Endothelial cell of umbilical vein (primary cell): ENCODE measurements at regions not wholly inside any gene's neighbourhood (a gene's known extent, or its start where the extent isn't known, plus 50 kb on each side); places are given as distances from the start of the nearest gene placed in this dataset.
"Not testable (repeated sequence)": the region's sequence is repeated elsewhere in the genome, so short reads cannot be mapped to it uniquely, and the experiment has no call there.

Experiments used
- BruUV-seq: library from RNA; stranded (reverse); fragments of 400-500 nt; replicated peaks from 2 replicates; lab custom pipeline; 2021; lab: Mats Ljungman, UMichigan
- CTCF ChIA-PET: fragments of 300-600, 350-600 bp; sonication (Branson Sonifier 250); formaldehyde crosslinking; loops from one replicate; lab custom pipeline; 2021; ENCODE audit warnings: antibody characterized with exemption, inconsistent platforms; lab: Charles Lee
- POLR2A ChIA-PET: fragments of 300-600, 350-600 bp; sonication (Branson Sonifier 250); formaldehyde crosslinking; loops from one replicate; lab custom pipeline; 2021; ENCODE audit warnings: antibody characterized with exemption, inconsistent platforms; lab: Charles Lee
- DNase-seq: peaks from one replicate; pipeline ENCODE4 v3.0.0-alpha.2; 2011; ENCODE audit warnings: low read depth, low spot score
- FAIRE-seq: peaks from 2 replicates; lab custom pipeline; 2011; peaks lifted over from hg19 to GRCh38; lab: Jason Lieb, UNC
- H2AFZ ChIP-seq: 2 replicates; pipeline ENCODE4 v1.6.0; 2012; ENCODE audit warnings: low read depth, low read length, control low read depth, inconsistent platforms
- H3K27ac ChIP-seq: 2 replicates; pipeline ENCODE4 v1.5.1; 2011; ENCODE audit warnings: low read depth, mild to moderate bottlenecking, control low read depth, low read length, moderate library complexity; ENCODE audit not compliant: insufficient read depth
- H3K27me3 ChIP-seq, 2 experiments: 2 replicates each; pipeline versions ENCODE4 v1.6.0 to v1.6.1; 2011; ENCODE audit warnings: low read length in 2 of 2, mixed read lengths in 1 of 2; ENCODE audit not compliant: control insufficient read depth in 2 of 2, insufficient read depth in 2 of 2
- H3K36me3 ChIP-seq, 2 experiments: 2 replicates in 1 of 2; 3 replicates in 1 of 2; pipeline ENCODE4 v1.5.1; 2011; ENCODE audit warnings: low read length in 2 of 2, mild to moderate bottlenecking in 1 of 2, moderate library complexity in 1 of 2; ENCODE audit not compliant: control insufficient read depth in 2 of 2, insufficient read depth in 2 of 2; ENCODE audit errors: extremely low read depth in 1 of 2
- H3K4me1 ChIP-seq: 3 replicates; pipeline ENCODE4 v1.5.1; 2011; ENCODE audit warnings: mild to moderate bottlenecking, low read length; ENCODE audit not compliant: control insufficient read depth, insufficient read depth; ENCODE audit errors: extremely low read depth
- H3K4me2 ChIP-seq: 2 replicates; pipeline ENCODE4 v1.6.1; 2011; ENCODE audit warnings: low read length, control low read depth, mixed read lengths; ENCODE audit not compliant: insufficient read depth
- H3K4me3 ChIP-seq, 3 experiments: fragments of 200-600 bp in 1 of 3; sonication (generic), shearing (Covaris generic) in 1 of 3; replicated peaks in 1 of 3; 2 replicates each; pipeline ENCODE4 v1.5.1; 2011 to 2016; ENCODE audit warnings: control low read depth in 3 of 3, low read length in 3 of 3, mild to moderate bottlenecking in 2 of 3, inconsistent platforms in 1 of 3, low read depth in 1 of 3, moderate library complexity in 1 of 3; ENCODE audit not compliant: insufficient read depth in 1 of 3
- H3K79me2 ChIP-seq: 2 replicates; pipeline ENCODE4 v1.6.0; 2012; ENCODE audit warnings: low read length, inconsistent platforms; ENCODE audit not compliant: control insufficient read depth, insufficient read depth
- H3K9ac ChIP-seq: replicated peaks from 2 replicates; pipeline ENCODE3; 2011; ENCODE audit warnings: low read length, control low read depth; ENCODE audit not compliant: insufficient read depth; ENCODE audit errors: extremely low read depth
- H3K9me1 ChIP-seq: replicated peaks from 3 replicates; pipeline ENCODE4 v1.6.0; 2011; ENCODE audit warnings: mild to moderate bottlenecking, low read length; ENCODE audit not compliant: control insufficient read depth, insufficient read depth; ENCODE audit errors: extremely low read depth
- H3K9me3 ChIP-seq: replicated peaks from 2 replicates; pipeline ENCODE4 v1.5.1; 2012; ENCODE audit warnings: low read length, inconsistent platforms; ENCODE audit not compliant: control insufficient read depth, insufficient read depth
- H4K20me1 ChIP-seq: replicated peaks from 2 replicates; pipeline ENCODE3; 2011; ENCODE audit warnings: mild to moderate bottlenecking, low read length; ENCODE audit not compliant: control insufficient read depth, insufficient read depth; ENCODE audit errors: extremely low read depth
- EZH2 ChIP-seq: IDR thresholded peaks from 2 replicates; pipeline ENCODE4 v1.6.1; 2012; ENCODE audit warnings: borderline replicate concordance, low read depth, mild to moderate bottlenecking, moderate library complexity, low read length, inconsistent platforms; ENCODE audit not compliant: severe bottlenecking
- dilution Hi-C: fragments of 300-500 bp; cut with MboI; formaldehyde crosslinking; loops from one replicate; pipeline ENCODE4 v1.15.0; 2019; ENCODE audit warnings: low sequenced_read_pairs; ENCODE audit not compliant: extremely low pct_ligation_motif_present
- intact Hi-C: fragments of 100-400 bp; cut with micrococcal nuclease; formaldehyde crosslinking; loops from one replicate; pipeline ENCODE4 v1.10.0; 2022
- TF ChIP-seq, protein P1 (sequence below): IDR thresholded peaks from 2 replicates; pipeline ENCODE4 v1.6.1; 2011; ENCODE audit not compliant: insufficient read depth, insufficient read length

DNA sequence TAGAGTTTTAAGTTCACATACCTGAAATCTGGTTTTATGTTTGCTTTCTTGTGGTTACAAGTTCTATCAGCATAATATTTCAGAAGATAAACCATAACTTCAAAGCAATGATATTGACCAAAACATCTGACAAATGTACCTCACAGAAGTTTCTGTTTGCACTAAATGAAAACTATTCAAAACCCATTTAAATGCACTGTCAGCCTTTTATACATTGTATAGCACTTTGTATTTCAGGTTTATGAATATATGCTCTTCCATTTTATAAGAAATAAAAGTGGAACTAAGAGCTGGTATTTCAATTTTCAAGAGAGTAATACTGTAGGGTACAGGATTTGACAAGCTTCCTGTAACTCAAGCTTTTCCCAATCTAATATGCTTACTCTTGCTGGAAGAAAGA lies 388.6 kb upstream of the MBL2 start:
- FAIRE-seq: no peak

GRCh38 chr10:53155674-53156073 lies 383.1 kb upstream of the MBL2 start:
- H3K4me3 ChIP-seq, H3K36me3 ChIP-seq, H3K9me3 ChIP-seq, POLR2A ChIA-PET, H3K9me1 ChIP-seq, H2AFZ ChIP-seq, dilution Hi-C loops, DNase-seq, H3K27me3 ChIP-seq, BruUV-seq, FAIRE-seq, H3K79me2 ChIP-seq, H4K20me1 ChIP-seq, H3K4me2 ChIP-seq, intact Hi-C loops, H3K4me1 ChIP-seq, H3K9ac ChIP-seq, H3K27ac ChIP-seq, CTCF ChIA-PET: not testable (repeated sequence)

More for the DNA sequence above, 388.6 kb upstream of the MBL2 start:
- no peaks in the 10 kb centered on the region for H4K20me1 ChIP-seq
- ChIA-PET CTCF (no interaction called here), POLR2A (no interaction called here)
- no peak for DNase-seq
- dilution Hi-C loops: no loop called here
- no peaks in the 10 kb centered on the region for H3K9me3 ChIP-seq
- H3K36me3 ChIP-seq: no peaks in the 10 kb centered on the region
- H3K4me3 ChIP-seq: no peak overlapping the region
- no peak overlapping the region for H2AFZ ChIP-seq
- TF ChIP-seq, protein P1, sequence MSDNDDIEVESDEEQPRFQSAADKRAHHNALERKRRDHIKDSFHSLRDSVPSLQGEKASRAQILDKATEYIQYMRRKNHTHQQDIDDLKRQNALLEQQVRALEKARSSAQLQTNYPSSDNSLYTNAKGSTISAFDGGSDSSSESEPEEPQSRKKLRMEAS: no peak
- no peak for TF ChIP-seq EZH2
- no peak overlapping the region for H3K27ac ChIP-seq
- no peak overlapping the region for H3K4me2 ChIP-seq
- intact Hi-C loops: no loop called here
- no peaks in the 10 kb centered on the region for H3K9me1 ChIP-seq
- H3K27me3 ChIP-seq: no peaks in the 10 kb centered on the region
- no peaks in the 10 kb centered on the region for H3K4me1 ChIP-seq
- BruUV-seq: no TSS peak
- H3K79me2 ChIP-seq: no peaks in the 10 kb centered on the region
- H3K9ac ChIP-seq: no peak overlapping the region
